Mucosa of descending colon (tissue), 3 donors: ENCODE measurements at regions not wholly inside any gene's neighbourhood (a gene's known extent, or its start where the extent isn't known, plus 50 kb on each side); places are given as distances from the start of the nearest gene placed in this dataset.

Source experiments
- ATAC-seq: fragments of 200-7000 bp; cut with Tn5 transposase; one replicate; pipeline ENCODE4 v1.9.1; 2020; ENCODE audit warnings: mild to moderate bottlenecking, moderate library complexity
- DNase-seq, 3 donors: peaks; one replicate each; pipeline ENCODE4 v3.0.0-alpha.2; 2020
- H3K36me3 ChIP-seq: fragments of 200-600 bp; one replicate; pipeline ENCODE4 v1.8.0; 2021; ENCODE audit warnings: low read depth, mild to moderate bottlenecking
- H3K4me1 ChIP-seq: fragments of 200-600 bp; one replicate; pipeline ENCODE4 v1.8.0; 2021; ENCODE audit warnings: low read depth, mild to moderate bottlenecking
- H3K4me3 ChIP-seq: fragments of 200-600 bp; one replicate; pipeline ENCODE4 v1.8.0; 2021; ENCODE audit warnings: mild to moderate bottlenecking
- H3K9me3 ChIP-seq: fragments of 200-600 bp; one replicate; pipeline ENCODE4 v1.8.0; 2021; ENCODE audit warnings: mild to moderate bottlenecking
- CTCF ChIP-seq: fragments of 200-600 bp; IDR thresholded peaks from one replicate; pipeline ENCODE4 v1.8.0; 2022; ENCODE audit warnings: antibody characterized with exemption, mild to moderate bottlenecking
- intact Hi-C, 2 donors: fragments of 100-400 bp; cut with DNase I in 1 of 2; cut with micrococcal nuclease in 1 of 2; formaldehyde crosslinking; loops; one replicate each; pipeline versions ENCODE4 v1.11.0 to v1.11.1; 2022; cut with DNase I, micrococcal nuclease
- donor health status: DM: no; HTN: no; CAD: no; lungs with moderate emphysema.
- donor health status: DM: no; HTN: no; CAD: no.
- donor health status: DM: no; HTN: yes; CAD: no.

GRCh38 chr4:15343000-15343399 is 84.8 kb upstream of the C1QTNF7 start:
- TF ChIP-seq CTCF, result no peak
- intact Hi-C loops, result no loop called here

DNA sequence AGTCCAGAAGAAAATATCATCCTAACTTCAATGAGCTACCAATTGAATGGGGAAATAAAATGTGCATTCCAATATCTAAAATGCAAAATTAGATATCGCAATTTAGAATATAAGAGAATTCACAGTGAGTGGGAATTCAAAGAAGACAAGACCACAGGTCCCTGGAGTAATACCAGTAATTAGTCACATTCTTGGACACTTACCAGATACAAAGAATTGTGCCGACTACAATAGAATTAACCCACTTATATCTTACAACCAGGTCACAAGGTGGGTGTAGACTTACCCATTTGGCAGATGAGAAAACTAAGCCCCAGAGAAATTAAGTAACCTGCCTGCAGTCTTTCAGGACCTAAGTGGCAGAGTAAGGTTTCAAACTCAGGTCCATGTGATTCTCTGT is 84.3 kb upstream of the C1QTNF7 start:
- intact Hi-C loops, result no loop called here
- H3K4me1 ChIP-seq, result no peaks in the 10 kb centered on the region
- no peak overlapping the region for H3K4me3 ChIP-seq
- H3K36me3 ChIP-seq, result no peaks in the 10 kb centered on the region
- TF ChIP-seq CTCF, result no peak
- DNase-seq (no peak), ATAC-seq (no peak)
- no peaks in the 10 kb centered on the region for H3K9me3 ChIP-seq

More at GRCh38 chr4:15343000-15343399, 84.8 kb upstream of the C1QTNF7 start:
- Histone ChIP-seq H3K4me1 (no peaks in the 10 kb centered on the region), H3K4me3 (no peak overlapping the region), H3K9me3 (no peaks in the 10 kb centered on the region), H3K36me3 (no peaks in the 10 kb centered on the region)
- ATAC-seq, result no peak
- no peak for DNase-seq

DNA sequence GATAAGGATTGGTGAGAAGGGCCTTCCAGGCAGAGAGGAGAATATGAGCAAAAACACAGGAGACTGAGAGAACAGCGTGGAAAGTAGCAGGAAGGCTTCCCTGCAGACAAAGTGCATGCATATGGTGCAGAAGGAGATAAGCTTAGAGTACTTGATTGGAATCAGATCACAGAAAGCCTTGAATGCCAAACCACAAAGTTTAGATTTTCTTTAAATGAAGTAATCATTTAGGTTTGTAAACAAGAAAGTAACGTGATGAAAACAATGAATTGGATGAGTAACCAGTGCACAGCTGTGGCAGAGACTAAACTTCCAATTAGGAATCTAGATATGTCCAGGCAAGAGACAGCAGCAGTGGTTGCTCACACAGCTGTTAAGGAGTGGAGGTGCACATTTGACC is 83.8 kb upstream of the C1QTNF7 start:
- Histone ChIP-seq H3K9me3 (no peaks in the 10 kb centered on the region), H3K4me1 (no peaks in the 10 kb centered on the region), H3K4me3 (no peak overlapping the region), H3K36me3 (no peaks in the 10 kb centered on the region)
- DNase-seq (no peak), ATAC-seq (no peak)
- intact Hi-C loops, result no loop called here
- no peak for TF ChIP-seq CTCF

- DNase-seq, result no peak
These were observed 82.7 kb upstream of the C1QTNF7 start for GRCh38 chr4:15345134-15345533.

GRCh38 chr4:15348236-15348635 is 79.6 kb upstream of the C1QTNF7 start:
- ATAC-seq, result no peak
- no peak for DNase-seq
- no peak for TF ChIP-seq CTCF
- Histone ChIP-seq H3K9me3 (no peaks in the 10 kb centered on the region), H3K36me3 (no peaks in the 10 kb centered on the region), H3K4me1 (no peaks in the 10 kb centered on the region), H3K4me3 (no peak overlapping the region)
- intact Hi-C loops, result no loop called here

More at GRCh38 chr4:15345134-15345533, 82.7 kb upstream of the C1QTNF7 start:
- Histone ChIP-seq H3K4me1 (no peaks in the 10 kb centered on the region), H3K4me3 (no peak overlapping the region), H3K36me3 (no peaks in the 10 kb centered on the region), H3K9me3 (no peaks in the 10 kb centered on the region)
- no peak for TF ChIP-seq CTCF
- intact Hi-C loops, result no loop called here
- ATAC-seq, result no peak

GRCh38 chr4:15348695-15349094 is 79.1 kb upstream of the C1QTNF7 start:
- ATAC-seq, result no peak
- Histone ChIP-seq H3K36me3 (no peaks in the 10 kb centered on the region), H3K4me3 (no peak overlapping the region), H3K9me3 (no peaks in the 10 kb centered on the region), H3K4me1 (no peaks in the 10 kb centered on the region)
- intact Hi-C loops, result no loop called here
- TF ChIP-seq CTCF, result no peak
- no peak for DNase-seq
